WERI-Rb-1 (cell line): ENCODE measurements at regions not wholly inside any gene's neighbourhood (a gene's known extent, or its start where the extent isn't known, plus 50 kb on each side); places are given as distances from the start of the nearest gene placed in this dataset.

Experiments
- DNase-seq: peaks from one replicate; pipeline ENCODE4 v3.0.0-alpha.2; 2020
- H3K27ac ChIP-seq: fragments of 250-450 bp; sonication (Bioruptor Pico); 2 replicates; pipeline ENCODE4 v1.5.1; 2020; ENCODE audit warnings: mild to moderate bottlenecking, moderate library complexity
- H3K27me3 ChIP-seq: fragments of 250-450 bp; sonication (Bioruptor Pico); 2 replicates; pipeline ENCODE4 v1.5.1; 2021; ENCODE audit warnings: mild to moderate bottlenecking, low read depth, moderate library complexity; ENCODE audit not compliant: insufficient read depth, severe bottlenecking
- H3K36me3 ChIP-seq: fragments of 250-450 bp; sonication (Bioruptor Pico); 2 replicates; pipeline ENCODE4 v1.5.1; 2020; ENCODE audit warnings: mild to moderate bottlenecking, moderate library complexity
- H3K4me3 ChIP-seq: 2 replicates; pipeline ENCODE4 v1.5.1; 2011; ENCODE audit warnings: low read depth, mild to moderate bottlenecking, control low read depth, low read length
- H3K9me3 ChIP-seq: fragments of 250-450 bp; sonication (Bioruptor Pico); 2 replicates; pipeline ENCODE4 v1.5.1; 2021; ENCODE audit warnings: mild to moderate bottlenecking, moderate library complexity; ENCODE audit not compliant: severe bottlenecking
- CTCF ChIP-seq: IDR thresholded peaks from 2 replicates; pipeline ENCODE4 v1.5.1; 2011; ENCODE audit warnings: low read depth, mild to moderate bottlenecking, control low read depth, inconsistent platforms, low read length

- no peak for TF ChIP-seq CTCF
- Histone ChIP-seq H3K27me3 (no peaks in the 10 kb centered on the region), H3K27ac (no peak overlapping the region), H3K9me3 (no peaks in the 10 kb centered on the region), H3K36me3 (no peaks in the 10 kb centered on the region), H3K4me3 (no peak overlapping the region)
- no peak for DNase-seq
These were observed 64.7 kb upstream of the TOP3B start for GRCh38 chr22:22047266-22047665.

- H3K27me3 ChIP-seq, result no peaks in the 10 kb centered on the region
- TF ChIP-seq CTCF, result no peak
- no peak overlapping the region for H3K4me3 ChIP-seq
- no peaks in the 10 kb centered on the region for H3K9me3 ChIP-seq
- no peaks in the 10 kb centered on the region for H3K36me3 ChIP-seq
- no peak for DNase-seq
- no peak overlapping the region for H3K27ac ChIP-seq
These were observed 63.8 kb upstream of the TOP3B start for GRCh38 chr22:22046370-22046769.

GRCh38 chr22:22045571-22046335 lies 63.2 kb upstream of the TOP3B start:
- Histone ChIP-seq H3K36me3 (no peaks in the 10 kb centered on the region), H3K4me3 (no peak overlapping the region), H3K27ac (no peak overlapping the region), H3K9me3 (no peaks in the 10 kb centered on the region), H3K27me3 (no peaks in the 10 kb centered on the region)
- no peak for DNase-seq
- no peak for TF ChIP-seq CTCF

GRCh38 chr22:22044153-22044552 lies 61.6 kb upstream of the TOP3B start:
- Histone ChIP-seq H3K4me3 (no peak overlapping the region), H3K27ac (no peak overlapping the region), H3K27me3 (no peaks in the 10 kb centered on the region), H3K36me3 (no peaks in the 10 kb centered on the region), H3K9me3 (no peaks in the 10 kb centered on the region)
- no peak for TF ChIP-seq CTCF
- no peak for DNase-seq

GRCh38 chr22:22043296-22044078 lies 60.9 kb upstream of the TOP3B start:
- no peak overlapping the region for H3K27ac ChIP-seq
- no peak overlapping the region for H3K4me3 ChIP-seq
- no peaks in the 10 kb centered on the region for H3K27me3 ChIP-seq
- TF ChIP-seq CTCF, result no peak
- H3K9me3 ChIP-seq, result no peaks in the 10 kb centered on the region
- no peak for DNase-seq
- no peaks in the 10 kb centered on the region for H3K36me3 ChIP-seq
